Mesodermal cell (in vitro differentiated cells): ENCODE measurements at regions not wholly inside any gene's neighbourhood (a gene's known extent, or its start where the extent isn't known, plus 50 kb on each side); places are given as distances from the start of the nearest gene placed in this dataset.

Source experiments
- H3K27ac ChIP-seq: 2 replicates; pipeline ENCODE4 v1.7.0; 2013; ENCODE audit warnings: mild to moderate bottlenecking, low read depth, low read length, moderate library complexity; ENCODE audit not compliant: severe bottlenecking
- H3K36me3 ChIP-seq: 2 replicates; pipeline ENCODE4 v1.7.1; 2013; ENCODE audit warnings: mild to moderate bottlenecking, low read length, moderate library complexity; ENCODE audit not compliant: control insufficient read depth, insufficient read depth
- H3K4me1 ChIP-seq: one replicate; pipeline ENCODE4 v1.7.1; 2013; ENCODE audit warnings: mild to moderate bottlenecking, low read length; ENCODE audit not compliant: insufficient read depth, control insufficient read depth, poor library complexity, severe bottlenecking
- H3K4me3 ChIP-seq: 2 replicates; pipeline ENCODE4 v1.7.0; 2013; ENCODE audit warnings: low read length, control low read depth, mild to moderate bottlenecking; ENCODE audit not compliant: insufficient read depth, poor library complexity, severe bottlenecking; ENCODE audit errors: extremely low read depth
- H3K9me3 ChIP-seq: 2 replicates; pipeline ENCODE4 v1.7.1; 2013; ENCODE audit warnings: mild to moderate bottlenecking, low read length, moderate library complexity; ENCODE audit not compliant: control insufficient read depth
- WGBS, 2 experiments: methylation state at CpG; one replicate each; pipeline ENCODE4 v1.1.5; 2013; ENCODE audit warnings: missing lambda C conversion rate in 2 of 2; ENCODE audit not compliant: insufficient coverage in 2 of 2; 5-methylcytosine and 5-hydroxymethylcytosine counted together

- H3K36me3 ChIP-seq: no peaks in the 10 kb centered on the region
- H3K27ac ChIP-seq: no peak overlapping the region
- H3K4me3 ChIP-seq: no peak overlapping the region
- WGBS, 2 experiments: 95 to 98% methylated on average over 4 of the region's 6 CpGs
- H3K4me1 ChIP-seq: no peaks in the 10 kb centered on the region
- no peaks in the 10 kb centered on the region for H3K9me3 ChIP-seq
These were observed 230.4 kb upstream of the TMEM72 start for GRCh38 chr10:44680764-44681163.

DNA sequence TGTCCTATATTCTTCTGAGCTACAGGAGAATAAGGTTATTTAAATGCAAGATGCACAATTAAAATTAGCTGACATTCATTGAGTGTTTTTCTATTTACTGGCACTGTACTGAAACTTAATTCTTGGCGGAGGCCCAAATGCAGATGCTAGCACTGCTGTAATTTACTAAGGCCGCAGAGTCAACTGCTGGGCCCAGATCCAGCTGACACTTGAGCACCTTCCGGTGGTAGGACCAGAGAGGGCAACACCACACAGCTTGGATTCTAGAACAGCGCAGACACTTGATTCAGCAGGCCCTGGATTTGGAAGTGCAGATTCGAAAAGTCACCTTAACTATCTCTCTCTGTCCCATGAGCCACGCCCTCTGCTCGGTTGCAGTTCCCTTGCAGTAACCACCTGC, 228.6 kb upstream of the TMEM72 start:
- no peak overlapping the region for H3K27ac ChIP-seq
- no peak overlapping the region for H3K4me3 ChIP-seq
- no peaks in the 10 kb centered on the region for H3K4me1 ChIP-seq
- H3K36me3 ChIP-seq: no peaks in the 10 kb centered on the region
- WGBS, 2 experiments: 88 to 93% methylated on average over 7 of the region's 7 CpGs
- no peaks in the 10 kb centered on the region for H3K9me3 ChIP-seq

DNA sequence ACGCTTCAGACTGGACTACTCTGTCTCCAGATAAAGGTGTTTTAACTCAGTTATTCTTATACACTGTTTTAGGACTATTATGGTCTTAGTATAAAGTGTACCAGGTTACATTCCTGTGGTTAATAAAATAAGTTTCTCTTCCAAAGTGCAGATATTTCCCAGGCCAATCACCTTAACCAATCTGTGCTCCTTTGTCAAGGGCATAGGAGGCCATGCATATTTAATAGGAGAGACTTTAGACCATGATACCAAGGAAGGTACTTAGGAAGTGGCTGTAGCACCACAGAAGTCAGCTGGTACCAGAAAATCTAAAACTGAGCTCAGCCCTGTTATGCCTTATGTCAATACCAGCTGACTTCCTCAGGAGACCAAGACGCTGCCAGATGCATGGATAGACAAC, 226.5 kb upstream of the TMEM72 start:
- H3K9me3 ChIP-seq: no peaks in the 10 kb centered on the region
- H3K27ac ChIP-seq: no peak overlapping the region
- no peaks in the 10 kb centered on the region for H3K36me3 ChIP-seq
- no peak overlapping the region for H3K4me3 ChIP-seq
- 80 to 100% methylated on average over 1 of the region's 2 CpGs for WGBS, 2 experiments
- no peaks in the 10 kb centered on the region for H3K4me1 ChIP-seq

GRCh38 chr10:44685220-44685619, 225.9 kb upstream of the TMEM72 start:
- no peaks in the 10 kb centered on the region for H3K4me1 ChIP-seq
- 88% methylated on average over 4 to 5 of the region's 6 CpGs for WGBS, 2 experiments

DNA sequence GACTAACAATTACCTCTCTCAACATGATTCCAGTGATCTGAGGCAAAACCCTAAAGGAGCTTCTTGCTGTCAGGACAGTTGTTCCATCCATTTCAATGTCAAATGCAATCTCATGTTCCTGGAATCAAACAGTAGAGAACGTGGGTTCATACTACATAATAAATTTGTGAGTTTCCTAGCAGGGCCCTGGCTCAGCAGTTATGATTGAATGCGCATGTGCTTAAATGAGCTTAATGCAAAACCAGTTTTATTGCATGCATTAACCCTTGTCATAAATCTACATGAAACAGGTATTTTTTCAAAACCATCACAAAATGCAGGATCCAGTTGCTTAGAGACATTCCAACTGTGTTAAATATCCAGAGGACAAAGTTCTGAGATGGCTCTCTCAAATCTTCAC, 225.4 kb upstream of the TMEM72 start:
- H3K9me3 ChIP-seq: no peaks in the 10 kb centered on the region
- no peak overlapping the region for H3K27ac ChIP-seq
- no peaks in the 10 kb centered on the region for H3K4me1 ChIP-seq
- WGBS, 2 experiments: 93 to 100% methylated on average over 1 to 2 of the region's 2 CpGs
- no peaks in the 10 kb centered on the region for H3K36me3 ChIP-seq
- H3K4me3 ChIP-seq: no peak overlapping the region

More at GRCh38 chr10:44685220-44685619, 225.9 kb upstream of the TMEM72 start:
- H3K9me3 ChIP-seq: no peaks in the 10 kb centered on the region
- H3K4me3 ChIP-seq: no peak overlapping the region
- H3K27ac ChIP-seq: no peak overlapping the region
- no peaks in the 10 kb centered on the region for H3K36me3 ChIP-seq

DNA sequence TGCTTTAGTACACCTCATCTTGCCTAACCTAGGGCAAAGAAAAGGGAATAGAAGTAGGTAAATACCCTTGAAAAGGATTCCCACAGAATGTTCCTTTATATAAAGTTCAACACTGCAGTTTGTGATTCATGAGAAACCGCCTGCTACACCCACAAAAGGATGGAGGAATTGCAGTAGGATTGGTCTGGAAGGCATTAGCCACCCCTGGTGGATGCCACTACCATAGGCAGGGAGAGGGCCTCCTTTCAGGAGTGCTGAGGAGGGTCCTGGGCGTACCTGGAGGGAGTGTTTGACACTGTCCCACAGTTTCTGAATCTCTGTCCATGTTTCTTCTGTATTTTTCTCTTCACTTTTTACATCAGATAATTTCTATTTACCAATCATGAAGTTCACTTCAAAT, 221.8 kb upstream of the TMEM72 start:
- H3K27ac ChIP-seq: no peak overlapping the region
- no peak overlapping the region for H3K4me3 ChIP-seq
- no peaks in the 10 kb centered on the region for H3K9me3 ChIP-seq
- no peaks in the 10 kb centered on the region for H3K4me1 ChIP-seq
- WGBS, 2 experiments: 80 to 83% methylated on average over 1 of the region's 2 CpGs
- no peaks in the 10 kb centered on the region for H3K36me3 ChIP-seq

GRCh38 chr10:44696496-44696895, 214.6 kb upstream of the TMEM72 start:
- Histone ChIP-seq H3K9me3 (no peaks in the 10 kb centered on the region), H3K4me1 (no peaks in the 10 kb centered on the region), H3K4me3 (no peak overlapping the region), H3K36me3 (no peaks in the 10 kb centered on the region), H3K27ac (no peak overlapping the region)
- WGBS, 2 experiments: 63 to 64% methylated on average over 5 to 6 of the region's 6 CpGs

DNA sequence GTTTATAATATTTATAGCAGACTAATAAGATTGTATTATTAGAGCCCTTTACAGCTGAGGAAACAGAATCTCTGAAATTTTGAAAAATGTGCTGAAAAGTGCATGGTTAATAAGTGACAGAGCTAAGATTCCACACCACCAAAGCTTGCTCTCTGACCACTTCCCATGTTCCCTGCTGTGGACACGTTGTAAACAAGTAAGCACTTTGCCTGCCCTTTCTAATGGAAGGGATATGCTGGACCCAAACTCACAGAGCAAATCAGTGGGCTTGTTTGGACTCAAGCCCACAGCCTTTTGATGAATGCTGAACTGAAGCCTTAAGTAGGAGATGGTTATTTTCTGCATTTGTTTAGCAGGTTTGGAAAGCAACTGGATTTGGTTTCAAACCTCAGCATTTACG, 214.0 kb upstream of the TMEM72 start:
- H3K4me3 ChIP-seq: no peak overlapping the region
- WGBS, 2 experiments: 53 to 78% methylated on average over 2 of the region's 2 CpGs
- no peaks in the 10 kb centered on the region for H3K36me3 ChIP-seq
- H3K27ac ChIP-seq: no peak overlapping the region
- no peaks in the 10 kb centered on the region for H3K9me3 ChIP-seq
- no peaks in the 10 kb centered on the region for H3K4me1 ChIP-seq

DNA sequence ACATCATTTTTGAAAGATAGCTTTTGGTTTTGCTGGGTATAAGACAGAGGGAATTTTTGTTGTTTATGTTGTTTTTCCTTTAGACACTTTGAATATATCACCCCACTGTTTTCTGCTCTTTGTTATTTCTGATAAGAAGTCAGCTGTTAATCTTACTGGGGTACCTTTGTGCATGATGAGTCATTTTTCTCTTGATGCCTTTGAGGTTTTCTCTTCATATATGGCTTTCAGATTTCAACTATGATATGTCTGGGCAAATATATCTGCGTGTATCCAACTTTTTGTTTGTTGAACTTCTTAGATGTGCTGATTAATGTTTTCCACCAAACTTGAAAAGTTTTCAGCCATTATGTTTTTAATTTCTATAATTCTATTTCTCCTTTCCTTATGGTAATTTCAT, 208.6 kb upstream of the TMEM72 start:
- Histone ChIP-seq H3K27ac (no peak overlapping the region), H3K4me3 (no peak overlapping the region), H3K36me3 (no peaks in the 10 kb centered on the region), H3K9me3 (peaks cover 4% of the 10 kb centered on the region), H3K4me1 (peaks cover 16% of the 10 kb centered on the region)
- WGBS, 2 experiments: no CpG with 5 or more reads among the region's 1 CpG

DNA sequence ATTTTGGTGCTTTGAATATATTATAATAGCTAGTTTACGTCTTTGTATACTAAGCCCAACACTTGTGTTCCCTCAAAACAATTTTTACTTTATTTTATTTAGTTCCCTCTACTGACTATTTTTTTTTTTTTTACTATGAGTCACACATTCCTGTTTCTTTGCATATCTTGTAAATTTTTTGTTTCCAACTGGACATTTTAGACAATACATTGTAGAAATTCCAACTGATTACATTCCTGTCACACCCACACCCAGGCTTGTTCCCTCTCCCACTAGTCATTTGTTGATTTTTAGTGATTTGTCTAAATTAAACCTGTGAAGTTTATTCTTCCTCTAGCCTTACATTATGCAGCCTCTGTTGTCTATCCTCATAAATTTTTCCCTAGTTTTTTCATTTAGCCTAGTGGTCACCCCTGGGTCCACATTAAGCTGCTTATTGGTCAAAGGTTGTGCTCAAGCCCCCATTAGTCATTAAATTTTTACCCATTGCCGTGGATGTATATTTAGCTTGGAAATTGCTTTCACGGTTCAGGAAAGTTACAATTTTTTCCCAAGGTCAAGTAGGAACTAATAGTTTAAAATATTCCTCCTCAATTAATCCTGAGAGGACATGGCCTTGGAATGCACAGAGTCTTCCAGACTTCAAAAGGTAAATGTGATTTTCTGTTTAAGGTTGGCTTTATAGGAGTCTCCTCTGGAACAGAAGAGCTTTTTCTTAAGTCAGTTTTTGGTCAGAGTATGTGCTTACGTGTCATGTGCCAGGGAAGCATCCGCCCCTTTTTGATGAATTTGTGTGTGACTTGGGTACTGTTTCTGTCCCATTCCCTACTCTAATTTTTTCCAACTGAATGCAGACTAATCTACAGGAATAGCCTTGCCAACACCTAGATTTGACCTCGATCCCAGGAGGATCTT, 207.6 kb upstream of the TMEM72 start:
- Histone ChIP-seq H3K4me1 (peaks cover 18% of the 10 kb centered on the region), H3K27ac (peak overlapping the region; percentile 7), H3K4me3 (no peak overlapping the region), H3K36me3 (no peaks in the 10 kb centered on the region), H3K9me3 (peaks cover 4% of the 10 kb centered on the region)
- 83 to 100% methylated on average over 1 to 2 of the region's 6 CpGs for WGBS, 2 experiments

DNA sequence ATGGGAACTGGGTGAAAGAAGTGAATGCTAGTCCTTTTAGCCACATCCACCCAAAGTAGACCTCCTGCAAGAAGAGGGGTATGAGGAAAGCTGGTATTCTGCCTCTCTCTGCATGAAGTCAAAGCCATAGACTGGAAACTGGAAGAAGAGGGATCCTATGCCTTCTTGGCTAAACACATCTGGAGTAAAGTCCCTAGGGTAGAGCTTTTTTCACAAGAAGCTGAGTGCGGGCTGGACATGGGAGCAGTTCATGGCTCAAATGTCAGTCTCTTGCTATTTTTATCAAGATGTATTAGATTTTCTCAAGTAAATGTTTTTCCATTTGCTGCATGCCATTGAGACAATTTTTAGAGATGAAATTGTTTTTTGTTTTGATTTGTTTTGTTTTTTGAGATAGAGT, 206.5 kb upstream of the TMEM72 start:
- Histone ChIP-seq H3K4me3 (no peak overlapping the region), H3K4me1 (peaks cover 18% of the 10 kb centered on the region), H3K36me3 (no peaks in the 10 kb centered on the region), H3K27ac (no peak overlapping the region), H3K9me3 (peaks cover 4% of the 10 kb centered on the region)
- 100% methylated on average over 1 of the region's 1 CpG; no CpG with 5 or more reads in 1 of the 2 experiments for WGBS, 2 experiments
